ENCODE measurements at regions not wholly inside any gene's neighbourhood (a gene's known extent, or its start where the extent isn't known, plus 50 kb on each side); places are given as distances from the start of the nearest gene placed in this dataset.

- in situ Hi-C loops (cut with HindIII; ENCODE audit: low sequenced_read_pairs) = no loop called here
These were observed 99.6 kb downstream of the ODF2L start for GRCh38 chr1:86296305-86297205.

GRCh38 chr1:86289746-86290145 lies 106.4 kb downstream of the ODF2L start:
- in situ Hi-C loops (cut with HindIII; ENCODE audit: low sequenced_read_pairs) = no loop called here

- in situ Hi-C loops (cut with HindIII; ENCODE audit: low sequenced_read_pairs) = no loop called here
These were observed 107.0 kb downstream of the ODF2L start for GRCh38 chr1:86289161-86289560.

DNA sequence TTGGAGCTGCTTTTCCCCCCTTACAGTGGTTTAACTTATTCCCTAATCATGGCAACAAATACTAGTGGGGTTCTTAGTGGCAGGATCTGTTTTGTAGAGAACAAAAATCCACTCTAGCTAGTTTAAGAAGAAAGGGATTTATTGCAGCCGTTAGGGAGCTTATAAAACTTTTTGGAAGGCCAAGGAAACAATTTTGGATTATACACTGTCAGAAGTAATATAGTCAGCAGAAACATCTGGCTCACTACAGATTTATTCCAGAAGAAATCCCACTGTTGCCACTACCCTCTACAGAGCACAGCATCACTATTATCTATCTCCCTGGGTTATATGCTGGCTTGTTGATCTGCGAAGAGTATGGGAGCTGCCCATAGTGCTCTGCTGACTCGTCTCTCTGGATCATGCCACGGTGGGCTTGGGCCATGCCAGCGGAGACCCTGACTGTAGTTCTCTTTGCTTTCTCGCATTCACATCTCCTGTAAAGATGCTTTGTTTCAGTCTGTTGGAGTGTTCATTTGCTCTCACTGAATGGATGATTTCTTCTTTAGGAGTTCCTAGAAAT lies 107.5 kb downstream of the ODF2L start:
- in situ Hi-C loops (cut with HindIII; ENCODE audit: low sequenced_read_pairs) = no loop called here

DNA sequence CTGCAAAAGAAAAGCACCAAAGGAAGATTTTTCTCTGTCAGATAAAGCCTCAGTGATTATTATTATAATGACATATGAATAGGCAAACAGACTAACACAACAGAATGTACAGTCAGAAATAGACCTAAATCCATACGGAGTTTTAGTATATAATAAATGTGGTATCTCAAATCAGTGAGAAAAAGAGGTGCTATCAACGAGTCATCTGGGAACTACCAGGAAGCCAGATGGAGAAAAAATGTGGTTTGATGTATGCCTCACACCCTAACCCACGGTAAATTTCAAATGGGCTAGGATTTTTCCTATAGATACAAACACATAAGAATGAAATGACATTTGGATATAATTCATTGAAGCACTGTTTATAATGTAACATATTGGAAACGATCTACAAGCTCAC lies 110.3 kb downstream of the ODF2L start:
- in situ Hi-C loops (cut with HindIII; ENCODE audit: low sequenced_read_pairs) = no loop called here

DNA sequence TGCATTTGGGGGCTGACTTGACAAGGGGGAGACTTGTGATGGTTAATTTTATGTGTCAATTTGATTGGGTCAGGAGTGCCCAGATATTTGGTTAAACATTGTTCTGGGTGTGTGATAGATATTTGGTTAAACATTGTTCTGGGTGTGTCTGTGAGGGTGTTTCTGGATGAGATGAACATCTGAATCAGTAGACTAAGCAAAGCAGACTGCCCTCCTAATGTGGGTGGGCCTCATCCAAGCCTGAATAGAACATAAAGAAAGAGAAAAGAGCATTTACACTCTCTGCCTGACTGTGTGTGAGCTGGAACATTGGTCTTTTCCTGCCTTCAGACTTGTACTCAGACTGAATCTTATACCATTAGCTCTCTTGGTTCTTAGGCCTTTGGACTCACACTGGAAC lies 113.5 kb downstream of the ODF2L start:
- in situ Hi-C loops (cut with HindIII; ENCODE audit: low sequenced_read_pairs) = no loop called here

DNA sequence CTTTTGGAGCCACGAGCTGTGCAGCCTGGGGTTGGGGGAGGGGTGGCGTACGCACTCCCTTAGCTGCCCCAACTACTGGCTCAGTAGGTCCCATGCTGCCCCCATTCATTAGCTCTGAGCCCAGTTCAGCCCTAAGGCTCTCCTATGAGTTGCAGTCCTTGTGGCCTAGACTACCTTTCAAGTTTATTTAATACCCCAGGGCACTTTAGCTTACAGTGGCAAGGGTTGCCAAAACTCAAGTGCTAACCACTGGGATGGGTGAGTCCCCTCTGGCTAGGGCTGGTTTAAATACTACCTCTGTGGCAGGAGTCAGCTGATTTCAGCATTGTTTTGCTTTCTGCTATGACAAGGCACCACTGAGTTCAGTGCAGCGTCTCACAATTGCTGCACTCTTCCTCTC lies 118.2 kb downstream of the ODF2L start:
- in situ Hi-C loops (cut with HindIII; ENCODE audit: low sequenced_read_pairs) = loop anchor here (10.0 kb wide), 1 partner anchor 57 kb away; no protein-coding TSS in a partner anchor

DNA sequence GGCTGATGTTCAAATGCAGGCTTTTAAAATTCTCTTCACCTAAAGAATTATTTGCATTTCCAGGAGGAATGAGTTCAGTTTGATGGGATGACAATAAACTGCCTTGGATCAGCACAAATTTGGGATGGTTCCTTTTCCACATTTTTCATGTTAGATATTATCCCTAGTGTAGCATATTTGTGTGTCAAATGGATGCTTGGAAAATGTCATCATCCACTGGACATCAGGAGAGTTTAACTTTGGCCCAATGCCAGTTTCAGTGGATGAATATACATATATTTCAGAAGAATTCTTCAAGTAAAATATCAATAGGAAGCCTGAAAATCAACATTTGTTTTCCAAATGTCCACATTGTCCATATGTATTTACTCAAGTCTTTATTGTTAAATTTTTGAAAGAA lies 116.5 kb upstream of the COL24A1 start:
- in situ Hi-C loops (cut with HindIII; ENCODE audit: low sequenced_read_pairs) = loop anchor here (10.0 kb wide), 1 partner anchor 62 kb away; no protein-coding TSS in a partner anchor

GRCh38 chr1:86272083-86272482 lies 115.5 kb upstream of the COL24A1 start:
- in situ Hi-C loops (cut with HindIII; ENCODE audit: low sequenced_read_pairs) = loop anchor here (10.0 kb wide), 1 partner anchor 63 kb away; no protein-coding TSS in a partner anchor

DNA sequence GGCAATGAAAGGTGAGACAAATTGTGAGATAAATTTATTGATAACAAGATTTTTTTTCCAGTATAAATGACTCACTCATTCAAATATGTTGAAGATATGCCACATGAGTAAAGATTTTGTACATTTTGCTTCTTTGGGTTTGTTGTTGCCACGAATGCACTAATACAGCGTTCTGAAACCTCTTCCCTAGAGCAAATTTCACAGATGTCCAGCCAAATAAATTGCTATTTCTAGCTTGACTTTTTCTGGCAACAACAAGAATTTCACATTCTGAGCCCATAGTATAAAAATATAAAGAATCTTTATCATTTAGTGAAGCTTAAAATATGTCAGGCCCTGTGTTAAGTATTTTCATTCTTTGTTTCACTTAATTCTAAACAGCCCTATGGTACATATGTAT lies 114.5 kb upstream of the COL24A1 start:
- in situ Hi-C loops (cut with HindIII; ENCODE audit: low sequenced_read_pairs) = loop anchor here (10.0 kb wide), 1 partner anchor 64 kb away; no protein-coding TSS in a partner anchor

- in situ Hi-C loops (cut with HindIII; ENCODE audit: low sequenced_read_pairs) = no loop called here
These were observed 106.5 kb upstream of the COL24A1 start for GRCh38 chr1:86263101-86263500.

DNA sequence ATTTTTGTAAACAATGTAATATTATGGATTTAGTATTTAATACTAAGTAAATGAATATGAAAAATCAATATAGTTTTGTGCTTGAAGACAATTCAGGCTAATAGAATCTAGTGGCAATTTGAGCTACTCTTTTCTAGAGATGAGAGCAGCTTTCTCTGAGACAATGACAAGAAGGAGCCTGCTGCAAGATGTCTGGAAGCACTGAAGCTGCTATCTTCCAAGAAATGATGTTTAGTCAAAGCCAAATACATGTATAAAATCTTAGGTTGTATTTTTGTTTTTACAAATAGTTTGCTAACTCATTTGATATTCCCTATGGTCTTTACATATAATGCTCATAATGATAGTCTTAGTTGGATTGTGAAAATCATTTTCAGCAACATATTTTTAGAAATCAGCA lies 103.9 kb upstream of the COL24A1 start:
- in situ Hi-C loops (cut with HindIII; ENCODE audit: low sequenced_read_pairs) = no loop called here

DNA sequence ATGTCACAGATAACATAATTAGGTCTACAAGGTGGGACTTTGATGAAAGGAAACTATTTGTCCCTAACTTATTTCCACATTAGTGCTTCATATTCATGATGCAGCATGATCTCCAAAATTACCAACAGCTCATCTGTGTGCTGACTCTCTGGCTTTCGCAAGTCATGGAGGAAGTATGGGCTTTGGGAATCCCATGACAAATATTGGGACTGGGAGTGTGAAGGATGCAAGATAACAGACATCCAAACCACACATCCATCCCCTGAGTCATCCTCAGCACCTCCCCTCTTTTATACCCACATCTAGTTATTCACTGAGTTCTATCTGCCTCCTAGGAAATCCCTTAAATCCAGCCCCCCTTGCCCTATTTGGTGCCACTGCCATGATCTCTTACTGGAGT lies 102.8 kb upstream of the COL24A1 start:
- in situ Hi-C loops (cut with HindIII; ENCODE audit: low sequenced_read_pairs) = no loop called here

DNA sequence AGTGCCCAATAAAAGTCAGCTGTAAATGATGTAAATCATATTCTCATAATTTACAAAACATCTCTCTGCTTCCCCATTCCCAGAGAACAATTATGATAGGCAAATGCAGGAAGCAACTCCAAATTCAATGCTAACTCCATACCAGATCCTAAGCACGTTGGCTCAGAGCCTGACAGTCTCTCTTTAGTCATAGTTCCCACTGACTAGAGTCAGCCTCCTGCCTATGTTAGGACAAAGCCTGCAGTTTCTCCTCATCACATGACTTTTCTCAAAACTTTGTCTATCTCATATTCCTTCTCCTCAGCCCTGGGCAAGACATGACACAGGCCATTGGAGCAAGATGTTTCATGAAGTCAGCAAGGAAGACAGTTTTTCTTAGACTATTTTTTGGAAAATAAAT lies 101.5 kb upstream of the COL24A1 start:
- in situ Hi-C loops (cut with HindIII; ENCODE audit: low sequenced_read_pairs) = no loop called here

GRCh38 chr1:86247597-86248279 lies 91.2 kb upstream of the COL24A1 start:
- in situ Hi-C loops (cut with HindIII; ENCODE audit: low sequenced_read_pairs) = no loop called here

DNA sequence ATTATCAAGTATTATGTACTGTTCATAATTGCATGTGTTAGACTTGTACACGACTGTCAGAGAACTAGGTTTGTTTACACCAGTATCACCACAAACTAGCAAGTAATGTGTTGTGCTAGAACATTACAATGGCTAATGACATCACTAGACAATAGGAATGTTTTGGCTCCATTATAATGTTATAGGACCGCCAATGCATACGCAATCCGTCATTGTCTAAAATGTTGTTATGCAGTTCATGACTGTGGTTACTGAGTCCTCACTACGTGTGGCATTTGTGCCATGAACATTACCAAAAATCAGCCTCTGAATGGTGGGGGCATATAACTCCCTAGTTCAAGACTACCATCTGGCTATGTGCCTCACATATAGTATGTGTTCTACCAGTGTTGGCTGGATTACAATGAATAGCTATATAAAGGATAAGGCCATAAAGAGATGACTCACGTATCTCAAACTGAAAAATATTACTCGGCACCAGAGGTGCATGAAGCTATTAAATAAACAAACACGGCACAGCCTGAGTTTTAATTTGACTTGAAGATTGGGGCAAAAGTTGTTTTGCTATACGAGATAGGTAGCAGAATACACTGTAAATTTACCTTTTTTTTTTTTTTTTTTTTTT lies 89.1 kb upstream of the COL24A1 start:
- in situ Hi-C loops (cut with HindIII; ENCODE audit: low sequenced_read_pairs) = no loop called here

GRCh38 chr1:86239894-86240293 lies 83.3 kb upstream of the COL24A1 start:
- in situ Hi-C loops (cut with HindIII; ENCODE audit: low sequenced_read_pairs) = no loop called here

DNA sequence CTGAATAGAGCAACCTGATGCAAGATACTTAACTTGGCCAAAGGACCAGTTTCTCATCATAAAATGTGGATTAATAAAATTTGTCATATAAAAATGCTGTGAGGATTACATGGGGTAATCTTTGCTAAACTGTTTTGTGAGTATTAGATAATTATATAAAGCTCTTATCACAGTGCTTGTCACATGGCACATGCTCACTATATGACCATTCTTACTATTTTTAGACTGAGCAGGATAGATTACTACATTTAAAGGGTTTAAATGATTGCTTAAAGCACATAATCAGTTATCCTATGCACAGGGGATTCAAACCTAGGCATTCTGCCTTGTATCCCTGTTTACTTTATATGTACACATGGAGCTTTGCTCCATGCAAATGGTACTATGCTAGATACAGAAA lies 82.9 kb upstream of the COL24A1 start:
- in situ Hi-C loops (cut with HindIII; ENCODE audit: low sequenced_read_pairs) = no loop called here

DNA sequence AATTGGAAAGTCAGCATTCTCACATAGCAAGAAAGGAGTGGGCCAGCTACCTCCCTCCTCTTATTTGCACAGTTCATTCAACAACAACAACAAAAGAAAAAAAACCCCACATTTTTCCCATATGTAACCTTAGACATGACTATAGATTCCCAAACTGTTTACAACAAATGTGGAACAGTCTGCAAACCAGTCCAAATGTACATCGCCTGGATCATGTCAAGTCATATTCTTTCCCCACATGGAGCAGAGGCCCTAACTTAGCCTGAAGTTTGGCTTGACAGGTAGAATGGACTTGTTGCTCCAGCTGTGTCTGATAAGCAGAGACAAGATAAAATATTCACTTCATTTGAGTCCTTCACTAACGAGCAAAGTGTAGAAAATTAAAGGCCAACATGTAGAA lies 81.7 kb upstream of the COL24A1 start:
- in situ Hi-C loops (cut with HindIII; ENCODE audit: low sequenced_read_pairs) = no loop called here

GRCh38 chr1:86235852-86236251 lies 79.3 kb upstream of the COL24A1 start:
- in situ Hi-C loops (cut with HindIII; ENCODE audit: low sequenced_read_pairs) = no loop called here

DNA sequence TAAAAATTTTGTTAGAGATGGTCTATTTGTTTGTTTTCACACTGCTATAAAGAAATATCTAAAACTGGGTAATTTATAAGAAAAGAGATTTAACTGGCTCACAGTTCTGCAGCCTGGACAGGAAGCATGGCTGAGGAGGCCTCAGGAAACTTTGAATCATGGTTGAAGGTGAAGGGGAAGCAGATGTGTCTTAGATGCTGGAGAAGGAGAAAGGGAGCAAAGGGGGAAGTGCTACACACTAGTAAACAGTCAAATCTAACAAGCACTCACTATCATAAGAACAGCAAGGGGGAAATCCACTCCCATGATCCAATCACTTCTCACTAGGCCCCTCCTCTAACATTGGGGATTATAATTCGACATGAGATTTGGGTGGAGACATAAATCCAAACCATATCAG lies 76.8 kb upstream of the COL24A1 start:
- in situ Hi-C loops (cut with HindIII; ENCODE audit: low sequenced_read_pairs) = no loop called here

Measured in DLD1 (cell line).